H1 (cell line): ENCODE measurements at regions not wholly inside any gene's neighbourhood (a gene's known extent, or its start where the extent isn't known, plus 50 kb on each side); places are given as distances from the start of the nearest gene placed in this dataset.

ENCODE experiments used
- CTCF ChIA-PET: fragments of 300-600 bp; sonication (Branson Sonifier 250); formaldehyde crosslinking; loops from one replicate; lab custom pipeline; 2021; ENCODE audit not compliant: partially characterized antibody; lab: Charles Lee
- POLR2A ChIA-PET: fragments of 300-600 bp; sonication (Branson Sonifier 250); formaldehyde crosslinking; loops from one replicate; lab custom pipeline; 2021; ENCODE audit warnings: inconsistent platforms; ENCODE audit not compliant: partially characterized antibody; lab: Charles Lee
- DNase-seq, 2 experiments: peaks; one replicate each; pipeline versions ENCODE4 v3.0.0 to v3.0.0-alpha.2; 2010 to 2022; ENCODE audit warnings: low spot score in 2 of 2, low read depth in 1 of 2, mixed read lengths in 1 of 2
- FAIRE-seq: peaks from 2 replicates; lab custom pipeline; 2011; peaks lifted over from hg19 to GRCh38; lab: Jason Lieb, UNC
- H2AFZ ChIP-seq: 2 replicates; pipeline ENCODE4 v1.8.1; 2012; ENCODE audit warnings: low read length, inconsistent platforms
- H2AK5ac ChIP-seq: 2 replicates; pipeline ENCODE4 v1.6.1; 2013; ENCODE audit warnings: low read depth, low read length
- H2BK120ac ChIP-seq: replicated peaks from 2 replicates; pipeline ENCODE3; 2013; ENCODE audit warnings: low read depth, low read length, inconsistent platforms
- H2BK12ac ChIP-seq: 2 replicates; pipeline ENCODE4 v1.6.1; 2013; ENCODE audit warnings: low read depth, low read length
- H2BK15ac ChIP-seq: 2 replicates; pipeline ENCODE4 v1.6.1; 2013; ENCODE audit warnings: low read length
- H2BK20ac ChIP-seq: 2 replicates; pipeline ENCODE4 v1.6.1; 2013; ENCODE audit warnings: low read length
- H2BK5ac ChIP-seq: 2 replicates; pipeline ENCODE4 v1.6.1; 2013; ENCODE audit warnings: low read depth, low read length
- H3K14ac ChIP-seq: 2 replicates; pipeline ENCODE4 v1.6.1; 2013; ENCODE audit warnings: inconsistent platforms; ENCODE audit not compliant: insufficient read length
- H3K18ac ChIP-seq: 2 replicates; pipeline ENCODE4 v1.6.1; 2013; ENCODE audit warnings: low read length; ENCODE audit errors: extremely low read depth
- H3K23ac ChIP-seq: 2 replicates; pipeline ENCODE4 v1.6.1; 2013; ENCODE audit warnings: inconsistent platforms; ENCODE audit not compliant: insufficient read length
- H3K23me2 ChIP-seq: 2 replicates; pipeline ENCODE4 v1.6.1; 2013; ENCODE audit warnings: low read depth, low read length
- H3K27ac ChIP-seq: 2 replicates; pipeline ENCODE4 v1.6.1; 2011; ENCODE audit warnings: low read depth, low read length, inconsistent platforms
- H3K27me3 ChIP-seq, 4 experiments: replicated peaks in 1 of 4; 1 replicate in 1 of 4; 2 replicates in 3 of 4; pipeline versions ENCODE4 v1.6.1 to v1.8.1; 2011 to 2013; ENCODE audit warnings: low read length in 3 of 4, mild to moderate bottlenecking in 3 of 4, inconsistent platforms in 2 of 4, mixed read lengths in 2 of 4, moderate library complexity in 1 of 4; ENCODE audit not compliant: control insufficient read depth in 3 of 4, insufficient read depth in 3 of 4; ENCODE audit errors: extremely low read depth in 1 of 4
- H3K36me3 ChIP-seq, 4 experiments: 2 replicates each; pipeline versions ENCODE4 v1.6.1 to v1.8.1; 2011 to 2013; ENCODE audit warnings: mild to moderate bottlenecking in 4 of 4, low read length in 3 of 4, moderate library complexity in 2 of 4, control low read depth in 1 of 4, inconsistent platforms in 1 of 4; ENCODE audit not compliant: insufficient read depth in 4 of 4, control insufficient read depth in 2 of 4
- H3K4ac ChIP-seq: replicated peaks from 2 replicates; pipeline ENCODE3; 2013; ENCODE audit warnings: low read length, low read depth, mixed read lengths, inconsistent platforms; ENCODE audit not compliant: insufficient read length
- H3K4me1 ChIP-seq, 4 experiments: replicated peaks in 1 of 4; 1 replicate in 1 of 4; 2 replicates in 3 of 4; pipeline versions ENCODE4 v1.6.1 to v1.8.1; 2011 to 2013; ENCODE audit warnings: low read length in 3 of 4, inconsistent platforms in 2 of 4, mixed read lengths in 1 of 4; ENCODE audit not compliant: insufficient read depth in 4 of 4, control insufficient read depth in 3 of 4
- H3K4me2 ChIP-seq, 2 experiments: 2 replicates each; pipeline versions ENCODE4 v1.6.1 to v1.8.1; 2011 to 2013; ENCODE audit warnings: low read depth in 2 of 2, low read length in 2 of 2, control low read depth in 1 of 2, inconsistent platforms in 1 of 2, mild to moderate bottlenecking in 1 of 2; ENCODE audit not compliant: insufficient read depth in 1 of 2
- H3K4me3 ChIP-seq, 4 experiments: fragments of 200-600, 300-600 bp in 1 of 4; sonication (generic), shearing (Covaris generic), sonication (Bioruptor Twin) in 1 of 4; 2 replicates each; pipeline versions ENCODE4 v1.5.1 to v1.8.1; 2011 to 2016; ENCODE audit warnings: low read length in 4 of 4, low read depth in 3 of 4, control low read depth in 2 of 4, inconsistent platforms in 2 of 4, mild to moderate bottlenecking in 2 of 4, mixed read lengths in 1 of 4, moderate library complexity in 1 of 4; ENCODE audit not compliant: insufficient read depth in 2 of 4; ENCODE audit errors: extremely low read depth in 1 of 4
- H3K56ac ChIP-seq: replicated peaks from 2 replicates; pipeline ENCODE3; 2013; ENCODE audit warnings: low read depth, mild to moderate bottlenecking, mixed read lengths, low read length, inconsistent platforms; ENCODE audit not compliant: insufficient read length
- H3K79me1 ChIP-seq: 2 replicates; pipeline ENCODE4 v1.6.1; 2013; ENCODE audit warnings: low read depth, low read length, control low read depth
- H3K79me2 ChIP-seq, 2 experiments: 2 replicates each; pipeline versions ENCODE4 v1.6.1 to v1.8.1; 2012 to 2013; ENCODE audit warnings: low read length in 2 of 2, mild to moderate bottlenecking in 2 of 2, inconsistent platforms in 1 of 2; ENCODE audit not compliant: insufficient read depth in 2 of 2, control insufficient read depth in 1 of 2
- H3K9ac ChIP-seq, 4 experiments: replicated peaks in 1 of 4; 1 replicate in 1 of 4; 2 replicates in 3 of 4; pipeline versions ENCODE4 v1.6.1 to v1.8.1; 2011 to 2013; ENCODE audit warnings: low read depth in 3 of 4, low read length in 3 of 4, control low read depth in 2 of 4, mild to moderate bottlenecking in 2 of 4, moderate library complexity in 2 of 4, inconsistent platforms in 1 of 4; ENCODE audit errors: extremely low read depth in 1 of 4
- H3K9me3 ChIP-seq, 2 experiments: 2 replicates each; pipeline versions ENCODE4 v1.6.1 to v1.8.1; 2012 to 2013; ENCODE audit warnings: mild to moderate bottlenecking in 2 of 2, moderate library complexity in 2 of 2, control low read depth in 1 of 2, inconsistent platforms in 1 of 2, low read depth in 1 of 2, low read length in 1 of 2, mixed read lengths in 1 of 2; ENCODE audit not compliant: insufficient read depth in 2 of 2
- H4K20me1 ChIP-seq, 2 experiments: replicated peaks in 1 of 2; 2 replicates each; pipeline versions ENCODE3 to v1.8.1; 2011 to 2013; ENCODE audit warnings: inconsistent platforms in 2 of 2, low read length in 2 of 2, mild to moderate bottlenecking in 1 of 2; ENCODE audit not compliant: insufficient read depth in 2 of 2, control insufficient read depth in 1 of 2
- H4K5ac ChIP-seq: 2 replicates; pipeline ENCODE4 v1.6.1; 2013; ENCODE audit warnings: low read length, low read depth, mixed read lengths, inconsistent platforms; ENCODE audit not compliant: insufficient read length
- H4K8ac ChIP-seq: 2 replicates; pipeline ENCODE4 v1.8.0; 2013; ENCODE audit warnings: mild to moderate bottlenecking, moderate library complexity, low read length, inconsistent platforms; ENCODE audit not compliant: insufficient read depth; ENCODE audit errors: extremely low read depth
- H4K91ac ChIP-seq: replicated peaks from 2 replicates; pipeline ENCODE3; 2013; ENCODE audit warnings: low read length, mixed read lengths, inconsistent platforms; ENCODE audit not compliant: insufficient read length
- ATF2 ChIP-seq: IDR thresholded peaks from 2 replicates; pipeline ENCODE4 v1.6.1; 2012; ENCODE audit warnings: low read length, inconsistent platforms
- ATF3 ChIP-seq: IDR thresholded peaks from 2 replicates; pipeline ENCODE4 v1.6.1; 2011; ENCODE audit warnings: low read depth, mild to moderate bottlenecking, low read length; ENCODE audit not compliant: insufficient read depth
- CTBP2 ChIP-seq: IDR thresholded peaks from 2 replicates; pipeline ENCODE4 v1.7.0; 2011; ENCODE audit warnings: borderline replicate concordance, mild to moderate bottlenecking, moderate library complexity, mixed read lengths, low read length; ENCODE audit not compliant: insufficient read depth, insufficient read length
- MAFK ChIP-seq: IDR thresholded peaks from 2 replicates; pipeline ENCODE4 v1.6.1; 2012; ENCODE audit warnings: low read depth, mild to moderate bottlenecking, improper control_type of control experiment, low read length
- POU5F1 ChIP-seq: IDR thresholded peaks from 2 replicates; pipeline ENCODE4 v1.6.1; 2011; ENCODE audit warnings: low read depth, mild to moderate bottlenecking, low read length, moderate library complexity
- RBBP5 ChIP-seq: IDR thresholded peaks from 2 replicates; pipeline ENCODE4 v1.7.1; 2012; ENCODE audit warnings: low read depth, mild to moderate bottlenecking, inconsistent platforms, low read length, moderate library complexity, borderline replicate concordance
- TBP ChIP-seq: IDR thresholded peaks from 2 replicates; pipeline ENCODE4 v1.6.1; 2011; ENCODE audit warnings: low read depth, low read length, improper control_type of control experiment
- WGBS, 2 experiments: shearing (Covaris generic) in 1 of 2; methylation state at CpG; one replicate each; pipeline versions ENCODE4 v1.1.6 to v1.1.7; 2013 to 2015; ENCODE audit warnings: low lambda C conversion rate in 2 of 2, mixed read lengths in 2 of 2, inconsistent platforms in 1 of 2, low coverage in 1 of 2, missing lambda C conversion rate in 1 of 2; ENCODE audit not compliant: insufficient replicate concordance in 2 of 2, insufficient coverage in 1 of 2, insufficient read length in 1 of 2; ENCODE audit errors: extremely low coverage in 1 of 2, missing lambda C conversion rate in 1 of 2; 5-methylcytosine and 5-hydroxymethylcytosine counted together

GRCh38 chr2:180175736-180176135 lies 168.6 kb upstream of the CWC22 start:
- DNase-seq: no peak
- no peak overlapping the region for H4K5ac ChIP-seq
- H4K91ac ChIP-seq: no peak overlapping the region
- no peak overlapping the region for H3K56ac ChIP-seq
- H3K4me1 ChIP-seq: no peaks in the 10 kb centered on the region
- H2BK12ac ChIP-seq: no peak overlapping the region
- no peaks in the 10 kb centered on the region for H4K20me1 ChIP-seq
- H3K14ac ChIP-seq: no peak overlapping the region
- no peak overlapping the region for H2BK15ac ChIP-seq
- TF ChIP-seq RBBP5 (no peak), POU5F1 (no peak), ATF3 (no peak), ATF2 (no peak), CTBP2 (no peak), MAFK (no peak), TBP (no peak)
- no peak overlapping the region for H3K4me2 ChIP-seq
- H3K4me3 ChIP-seq: no peak overlapping the region
- ChIA-PET CTCF (interaction anchor here (0.5 kb wide), 1 partner anchor 509 kb away, joined by 3 read pairs; no protein-coding TSS in a partner anchor), POLR2A (no interaction called here)
- no peaks in the 10 kb centered on the region for H3K79me2 ChIP-seq
- H2BK120ac ChIP-seq: no peak overlapping the region
- H2AK5ac ChIP-seq: no peak overlapping the region
- H3K27ac ChIP-seq: no peak overlapping the region
- no peaks in the 10 kb centered on the region for H3K9me3 ChIP-seq
- no peak for FAIRE-seq
- no peak overlapping the region for H3K23ac ChIP-seq
- H3K9ac ChIP-seq: no peak overlapping the region
- H2BK20ac ChIP-seq: no peak overlapping the region
- H3K23me2 ChIP-seq: no peaks in the 10 kb centered on the region
- H3K18ac ChIP-seq: no peak overlapping the region
- no peak overlapping the region for H2BK5ac ChIP-seq
- H3K27me3 ChIP-seq: no peaks in the 10 kb centered on the region
- H3K79me1 ChIP-seq: no peaks in the 10 kb centered on the region
- H4K8ac ChIP-seq: no peak overlapping the region
- H3K4ac ChIP-seq: no peak overlapping the region
- H3K36me3 ChIP-seq: no peaks in the 10 kb centered on the region; a peak in 1 of 8 replicates
- 0 out of 2 replicates have a peak overlapping the region, but pooled peaks have one; percentile 65 for H2AFZ ChIP-seq
- 96% methylated on average over 2 of the region's 2 CpGs; no CpG with 5 or more reads in 1 of the 2 experiments for WGBS, 2 experiments
